ENCODE measurements at regions not wholly inside any gene's neighbourhood (a gene's known extent, or its start where the extent isn't known, plus 50 kb on each side); places are given as distances from the start of the nearest gene placed in this dataset.

DNA sequence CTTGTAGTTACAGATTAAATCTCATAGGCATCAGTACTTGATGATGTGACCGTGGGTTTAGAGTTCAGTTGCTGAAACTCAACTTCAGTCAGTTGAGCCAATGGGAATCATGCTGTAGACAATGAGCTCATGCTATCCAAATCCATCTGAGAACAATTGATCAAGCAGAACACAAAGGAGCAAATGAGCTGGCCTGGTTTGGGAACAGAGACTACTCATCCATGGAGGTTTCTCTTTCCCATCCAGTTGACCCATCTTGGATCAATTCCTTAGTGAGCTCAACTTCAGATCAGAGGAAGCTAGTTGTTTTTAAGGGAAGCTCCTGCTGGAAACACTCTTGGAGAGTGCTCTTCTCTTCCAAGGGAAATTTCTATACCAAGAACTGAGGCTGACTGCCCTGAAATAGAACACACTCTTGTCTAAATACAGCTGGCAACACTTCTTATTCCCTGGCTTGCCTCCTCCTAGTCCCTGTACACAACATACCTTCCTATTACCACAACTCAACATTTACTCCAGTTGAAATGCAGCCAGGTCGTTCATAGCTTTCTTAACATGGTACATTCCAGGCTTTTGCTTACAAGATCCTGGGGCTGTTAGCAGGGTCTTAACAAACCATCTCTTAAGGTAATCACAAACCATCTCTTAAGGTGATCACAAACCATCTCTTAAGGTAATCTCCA lies 203.9 kb upstream of the PRDM1 start:
- intact Hi-C loops (cut with DNase I; ENCODE audit: low total_unique reads), result no loop called here
- H3K4me3 ChIP-seq, result no peak overlapping the region
- no peaks in the 10 kb centered on the region for H3K36me3 ChIP-seq
- no peaks in the 10 kb centered on the region for H3K4me1 ChIP-seq
- DNase-seq, result no peak
- TF ChIP-seq, protein P1, sequence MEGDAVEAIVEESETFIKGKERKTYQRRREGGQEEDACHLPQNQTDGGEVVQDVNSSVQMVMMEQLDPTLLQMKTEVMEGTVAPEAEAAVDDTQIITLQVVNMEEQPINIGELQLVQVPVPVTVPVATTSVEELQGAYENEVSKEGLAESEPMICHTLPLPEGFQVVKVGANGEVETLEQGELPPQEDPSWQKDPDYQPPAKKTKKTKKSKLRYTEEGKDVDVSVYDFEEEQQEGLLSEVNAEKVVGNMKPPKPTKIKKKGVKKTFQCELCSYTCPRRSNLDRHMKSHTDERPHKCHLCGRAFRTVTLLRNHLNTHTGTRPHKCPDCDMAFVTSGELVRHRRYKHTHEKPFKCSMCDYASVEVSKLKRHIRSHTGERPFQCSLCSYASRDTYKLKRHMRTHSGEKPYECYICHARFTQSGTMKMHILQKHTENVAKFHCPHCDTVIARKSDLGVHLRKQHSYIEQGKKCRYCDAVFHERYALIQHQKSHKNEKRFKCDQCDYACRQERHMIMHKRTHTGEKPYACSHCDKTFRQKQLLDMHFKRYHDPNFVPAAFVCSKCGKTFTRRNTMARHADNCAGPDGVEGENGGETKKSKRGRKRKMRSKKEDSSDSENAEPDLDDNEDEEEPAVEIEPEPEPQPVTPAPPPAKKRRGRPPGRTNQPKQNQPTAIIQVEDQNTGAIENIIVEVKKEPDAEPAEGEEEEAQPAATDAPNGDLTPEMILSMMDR (IDR thresholded peaks at IDR 0.05), result no peak
- no peak for TF ChIP-seq POLR2A (IDR thresholded peaks at IDR 0.05)
- H3K9me3 ChIP-seq, result no peaks in the 10 kb centered on the region
- H3K27me3 ChIP-seq, result no peaks in the 10 kb centered on the region
- no peak overlapping the region for H3K27ac ChIP-seq

DNA sequence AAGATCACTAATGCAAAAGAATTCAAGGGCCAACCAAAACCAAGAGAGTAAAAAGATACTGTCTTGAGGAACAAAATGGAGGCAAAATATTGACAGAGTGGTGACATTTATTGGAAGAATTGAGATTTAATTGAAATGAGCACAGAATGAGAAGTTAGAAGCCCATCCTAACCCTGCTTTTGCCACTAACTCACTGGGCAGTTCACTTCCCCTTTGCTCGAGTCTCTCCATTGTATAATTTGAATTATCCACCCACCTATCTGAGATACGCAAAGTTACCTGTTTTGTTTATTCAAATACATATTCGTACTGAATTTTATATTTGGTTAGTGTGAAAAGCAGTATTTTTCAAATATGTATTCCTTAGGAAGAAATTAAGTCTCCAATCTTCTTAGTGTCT lies 204.5 kb upstream of the PRDM1 start:
- no peak for TF ChIP-seq POLR2A (IDR thresholded peaks at IDR 0.05)
- TF ChIP-seq, protein P1 (IDR thresholded peaks at IDR 0.05), result no peak
- H3K9me3 ChIP-seq, result no peaks in the 10 kb centered on the region
- DNase-seq, result no peak
- H3K4me1 ChIP-seq, result no peaks in the 10 kb centered on the region
- no peak overlapping the region for H3K4me3 ChIP-seq
- H3K36me3 ChIP-seq, result no peaks in the 10 kb centered on the region
- H3K27me3 ChIP-seq, result no peaks in the 10 kb centered on the region
- no peak overlapping the region for H3K27ac ChIP-seq
- intact Hi-C loops (cut with DNase I; ENCODE audit: low total_unique reads), result no loop called here

DNA sequence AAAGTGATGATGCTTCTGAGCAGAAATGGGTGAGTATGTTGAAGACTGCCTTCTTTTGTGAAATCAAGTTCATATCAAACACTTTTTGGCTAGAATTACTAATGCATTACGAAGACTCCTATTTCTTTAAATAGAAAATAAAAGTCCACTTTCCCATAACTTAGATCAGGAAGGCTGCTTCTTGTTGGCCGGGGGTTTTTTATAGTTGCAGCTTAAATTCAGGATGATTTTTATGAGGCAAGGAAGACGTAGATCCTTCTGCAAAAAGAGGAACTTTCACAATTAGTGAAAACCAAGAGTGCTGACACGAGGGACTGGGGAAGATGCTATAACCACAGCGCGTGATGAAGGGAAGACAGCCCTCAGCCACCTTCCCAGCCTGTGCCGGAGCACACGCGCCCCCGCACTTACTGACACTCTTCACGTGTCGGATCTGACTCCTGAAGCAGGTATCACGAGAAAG lies 206.1 kb upstream of the PRDM1 start:
- TF ChIP-seq, protein P1 (IDR thresholded peaks at IDR 0.05), result no peak
- TF ChIP-seq POLR2A (IDR thresholded peaks at IDR 0.05), result no peak
- peak overlapping the region in 1 of 2 donors; percentile 23 for H3K4me3 ChIP-seq
- H3K9me3 ChIP-seq, result no peaks in the 10 kb centered on the region
- no peaks in the 10 kb centered on the region for H3K36me3 ChIP-seq
- peak overlapping the region in 1 of 2 donors; percentile 59 for H3K27ac ChIP-seq
- DNase-seq, result peak; percentile 20 to 30
- H3K4me1 ChIP-seq, result no peaks in the 10 kb centered on the region
- H3K27me3 ChIP-seq, result no peaks in the 10 kb centered on the region
- intact Hi-C loops (cut with DNase I; ENCODE audit: low total_unique reads), result no loop called here

- intact Hi-C loops (cut with DNase I; ENCODE audit: low total_unique reads), result no loop called here
- H3K4me3 ChIP-seq, result no peak overlapping the region
- H3K4me1 ChIP-seq, result no peaks in the 10 kb centered on the region
- TF ChIP-seq POLR2A (IDR thresholded peaks at IDR 0.05), result no peak
- TF ChIP-seq, protein P1 (IDR thresholded peaks at IDR 0.05), result no peak
- no peak overlapping the region for H3K27ac ChIP-seq
- no peaks in the 10 kb centered on the region for H3K27me3 ChIP-seq
- no peaks in the 10 kb centered on the region for H3K9me3 ChIP-seq
- no peak for DNase-seq
- no peaks in the 10 kb centered on the region for H3K36me3 ChIP-seq
These were observed 207.0 kb upstream of the PRDM1 start for GRCh38 chr6:105879146-105879545.

DNA sequence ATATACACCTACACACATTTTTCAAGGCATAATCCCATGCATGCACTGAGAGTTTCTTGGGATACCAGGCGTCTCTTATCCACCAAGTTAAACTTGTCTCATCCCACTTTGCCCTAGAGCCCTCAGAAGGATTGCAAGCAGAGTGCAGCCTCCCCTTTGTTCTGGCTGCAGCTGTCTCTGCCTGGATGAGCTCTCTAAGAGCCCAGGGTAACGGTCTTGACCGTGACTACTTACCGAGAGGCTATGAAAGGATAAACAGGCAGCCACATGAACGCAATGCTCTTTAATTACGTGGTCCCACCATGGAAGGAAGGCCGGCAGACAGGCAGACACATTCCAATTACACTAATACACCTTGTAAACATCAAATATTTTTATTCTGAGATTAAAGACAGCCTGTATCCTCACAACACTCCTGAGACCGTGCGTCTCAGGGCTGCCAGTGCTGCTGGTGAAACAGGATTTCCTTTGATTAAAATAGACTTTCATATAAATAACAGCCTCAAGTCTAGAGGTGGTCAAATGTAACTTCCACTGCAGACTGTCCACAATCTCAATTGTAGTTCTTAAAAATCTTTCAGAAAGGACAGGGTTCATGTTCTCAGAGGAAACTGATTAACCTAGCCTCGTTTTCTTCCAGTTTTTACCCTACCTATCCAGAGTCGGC lies 210.0 kb upstream of the PRDM1 start:
- H3K36me3 ChIP-seq, result no peaks in the 10 kb centered on the region
- H3K4me1 ChIP-seq, result no peaks in the 10 kb centered on the region
- no peaks in the 10 kb centered on the region for H3K27me3 ChIP-seq
- DNase-seq, result no peak
- TF ChIP-seq POLR2A (IDR thresholded peaks at IDR 0.05), result no peak
- TF ChIP-seq, protein P1 (IDR thresholded peaks at IDR 0.05), result no peak
- no peak overlapping the region for H3K27ac ChIP-seq
- intact Hi-C loops (cut with DNase I; ENCODE audit: low total_unique reads), result no loop called here
- no peaks in the 10 kb centered on the region for H3K9me3 ChIP-seq
- H3K4me3 ChIP-seq, result no peak overlapping the region
